Testis (tissue), 2 donors: ENCODE measurements at regions not wholly inside any gene's neighbourhood (a gene's known extent, or its start where the extent isn't known, plus 50 kb on each side); places are given as distances from the start of the nearest gene placed in this dataset.

Experiments
- POLR2A ChIP-seq: fragments of 450-650 bp; IDR thresholded peaks from one replicate; pipeline ENCODE4 v1.6.1; 2017; ENCODE audit warnings: antibody characterized with exemption, mild to moderate bottlenecking, moderate library complexity
- TF ChIP-seq, protein P1 (sequence below), 3 experiments: fragments of 450-650 bp in 2 of 3; fragments of 200-600 bp in 1 of 3; sonication (generic) in 1 of 3; IDR thresholded peaks; one replicate each; pipeline ENCODE4 v1.5.1; 2016 to 2019; ENCODE audit warnings: antibody characterized with exemption in 3 of 3, mild to moderate bottlenecking in 2 of 3, moderate library complexity in 1 of 3

DNA sequence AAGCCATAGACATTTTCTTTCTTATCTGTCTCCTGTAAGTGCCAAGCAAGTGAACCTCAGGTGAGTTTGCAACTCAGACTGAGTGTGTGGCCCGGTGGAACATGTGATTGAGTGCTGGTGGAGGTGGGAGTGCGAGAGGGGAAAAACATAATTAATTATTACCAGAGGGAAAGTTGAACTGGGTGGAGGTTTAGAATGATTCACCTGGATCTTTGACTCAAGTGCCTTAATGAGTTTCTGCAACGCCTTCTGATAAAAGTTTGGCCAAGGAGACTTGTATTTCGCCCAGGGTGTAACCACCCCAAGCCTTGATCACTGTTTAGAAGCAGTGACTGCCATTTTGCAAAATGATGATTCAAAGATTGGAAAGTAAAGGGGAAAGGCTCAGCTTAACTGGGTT, 513.9 kb downstream of the GATA3 start:
- TF ChIP-seq, protein P1, sequence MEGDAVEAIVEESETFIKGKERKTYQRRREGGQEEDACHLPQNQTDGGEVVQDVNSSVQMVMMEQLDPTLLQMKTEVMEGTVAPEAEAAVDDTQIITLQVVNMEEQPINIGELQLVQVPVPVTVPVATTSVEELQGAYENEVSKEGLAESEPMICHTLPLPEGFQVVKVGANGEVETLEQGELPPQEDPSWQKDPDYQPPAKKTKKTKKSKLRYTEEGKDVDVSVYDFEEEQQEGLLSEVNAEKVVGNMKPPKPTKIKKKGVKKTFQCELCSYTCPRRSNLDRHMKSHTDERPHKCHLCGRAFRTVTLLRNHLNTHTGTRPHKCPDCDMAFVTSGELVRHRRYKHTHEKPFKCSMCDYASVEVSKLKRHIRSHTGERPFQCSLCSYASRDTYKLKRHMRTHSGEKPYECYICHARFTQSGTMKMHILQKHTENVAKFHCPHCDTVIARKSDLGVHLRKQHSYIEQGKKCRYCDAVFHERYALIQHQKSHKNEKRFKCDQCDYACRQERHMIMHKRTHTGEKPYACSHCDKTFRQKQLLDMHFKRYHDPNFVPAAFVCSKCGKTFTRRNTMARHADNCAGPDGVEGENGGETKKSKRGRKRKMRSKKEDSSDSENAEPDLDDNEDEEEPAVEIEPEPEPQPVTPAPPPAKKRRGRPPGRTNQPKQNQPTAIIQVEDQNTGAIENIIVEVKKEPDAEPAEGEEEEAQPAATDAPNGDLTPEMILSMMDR (IDR thresholded peaks at IDR 0.05): no peak
- TF ChIP-seq POLR2A: no peak
